ENCODE measurements at regions not wholly inside any gene's neighbourhood (a gene's known extent, or its start where the extent isn't known, plus 50 kb on each side); places are given as distances from the start of the nearest gene placed in this dataset.
A peak's percentile ranks its signal among the peaks of the same experiment; 100 is the strongest.

GRCh38 chr1:54489627-54490250 is 58.3 kb upstream of the ACOT11 start:
- TF ChIP-seq CTCF (IDR thresholded peaks at IDR 0.05; ENCODE audit: unreplicated experiment) = no peak
- no peak for DNase-seq (ENCODE audit: unreplicated experiment)
- Mint-ChIP-seq H3K27ac (ENCODE audit: low read depth, unreplicated experiment) (peak overlapping the region; percentile 93), H3K36me3 (ENCODE audit: insufficient read depth, unreplicated experiment) (no peaks in the 10 kb centered on the region), H3K4me1 (ENCODE audit: insufficient read depth, unreplicated experiment) (peaks cover 5% of the 10 kb centered on the region), H3K9me3 (ENCODE audit: unreplicated experiment) (no peaks in the 10 kb centered on the region), H3K27me3 (ENCODE audit: insufficient read depth, unreplicated experiment) (no peaks in the 10 kb centered on the region), H3K4me3 (ENCODE audit: unreplicated experiment) (peak overlapping the region; percentile 77)
- ChIA-PET POLR2A (interaction anchor here (0.7 to 4.3 kb wide), 13 partner anchors 10 to 436 kb away, joined by 3 to 123 read pairs (median 4); partner anchors contain the start of genes CYB5RL, MRPL37, SSBP3 and TCEANC2), CTCF (interaction anchor here (0.6 to 2.2 kb wide), 41 partner anchors 9 to 629 kb away, joined by 3 to 18 read pairs (median 3); partner anchors contain the start of genes CYB5RL, MRPL37, SSBP3 and TMEM59)
- intact Hi-C loops (cut with micrococcal nuclease) = loop anchor here (1.0 to 10.0 kb wide), 6 partner anchors 178 to 419 kb away; partner anchors contain the start of genes CYB5RL and MRPL37
- BruUV-seq (replicated peaks) = no TSS peak

GRCh38 chr1:54488779-54489626 is 59.0 kb upstream of the ACOT11 start:
- Mint-ChIP-seq H3K4me1 (ENCODE audit: insufficient read depth, unreplicated experiment) (peaks cover 5% of the 10 kb centered on the region), H3K36me3 (ENCODE audit: insufficient read depth, unreplicated experiment) (no peaks in the 10 kb centered on the region), H3K4me3 (ENCODE audit: unreplicated experiment) (peak overlapping the region; percentile 77), H3K27ac (ENCODE audit: low read depth, unreplicated experiment) (peak overlapping the region; percentile 93), H3K27me3 (ENCODE audit: insufficient read depth, unreplicated experiment) (no peaks in the 10 kb centered on the region), H3K9me3 (ENCODE audit: unreplicated experiment) (no peaks in the 10 kb centered on the region)
- DNase-seq (ENCODE audit: unreplicated experiment) = peak; percentile 74
- intact Hi-C loops (cut with micrococcal nuclease) = loop anchor here (1.0 to 10.0 kb wide), 7 partner anchors 82 to 419 kb away; partner anchors contain the start of genes CYB5RL and MRPL37
- peak; percentile 86 for TF ChIP-seq CTCF (IDR thresholded peaks at IDR 0.05; ENCODE audit: unreplicated experiment)
- ChIA-PET POLR2A (interaction anchor here (0.7 to 4.3 kb wide), 13 partner anchors 10 to 436 kb away, joined by 3 to 123 read pairs (median 4); partner anchors contain the start of genes CYB5RL, MRPL37, SSBP3 and TCEANC2), CTCF (interaction anchor here (0.5 to 2.2 kb wide), 36 partner anchors 9 to 629 kb away, joined by 3 to 18 read pairs (median 3); partner anchors contain the start of genes CYB5RL, MRPL37, SSBP3 and TMEM59)
- BruUV-seq (replicated peaks) = no TSS peak

DNA sequence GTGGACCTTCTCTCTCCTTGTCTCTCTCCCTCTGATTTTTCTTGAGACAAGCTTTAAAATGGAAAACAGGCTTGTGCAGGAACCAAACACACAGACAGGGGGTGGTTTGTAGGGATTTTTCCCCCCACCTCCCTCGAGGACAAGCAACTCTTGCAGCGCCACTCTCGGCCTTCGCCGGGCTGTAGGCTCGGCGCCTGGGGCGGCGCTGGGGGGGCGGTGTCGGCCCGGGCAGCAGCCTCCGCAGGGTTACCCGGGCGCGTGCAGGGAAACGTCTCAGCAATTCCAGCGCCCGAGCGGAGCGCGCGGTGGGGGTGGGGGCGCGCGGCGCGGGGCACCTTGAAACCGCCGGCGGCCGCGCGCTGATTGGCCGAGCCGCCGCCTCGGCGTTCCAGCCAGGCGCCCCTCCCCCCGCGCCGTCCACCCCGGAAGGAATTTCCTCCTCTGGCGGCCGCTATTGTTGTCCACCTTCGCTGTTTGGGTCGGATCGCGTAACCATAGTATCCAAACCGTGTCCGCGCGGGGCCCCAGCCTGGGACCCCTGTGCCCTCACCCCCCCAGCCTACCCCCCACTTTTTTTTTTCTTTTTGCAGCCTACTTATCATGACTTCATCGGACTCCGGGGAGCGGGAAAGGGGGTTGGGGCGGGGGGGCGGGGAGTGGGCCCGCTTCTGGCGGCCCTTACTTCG is 59.8 kb upstream of the ACOT11 start:
- peak overlapping the region; percentile 77 for H3K4me3 Mint-ChIP-seq (ENCODE audit: unreplicated experiment)
- ChIA-PET CTCF (interaction anchor here (0.5 to 2.2 kb wide), 12 partner anchors 11 to 436 kb away, joined by 3 to 18 read pairs (median 4); partner anchors contain the start of genes TMEM59 and TTC22), POLR2A (interaction anchor here (0.6 to 4.3 kb wide), 10 partner anchors 11 to 543 kb away, joined by 3 to 123 read pairs (median 4); partner anchors contain the start of genes CYB5RL, IFT25, LRRC42 and MRPL37)
- H3K4me1 Mint-ChIP-seq (ENCODE audit: insufficient read depth, unreplicated experiment) = peaks cover 5% of the 10 kb centered on the region
- peak; percentile 88 for DNase-seq (ENCODE audit: unreplicated experiment)
- H3K36me3 Mint-ChIP-seq (ENCODE audit: insufficient read depth, unreplicated experiment) = no peaks in the 10 kb centered on the region
- H3K9me3 Mint-ChIP-seq (ENCODE audit: unreplicated experiment) = no peaks in the 10 kb centered on the region
- H3K27me3 Mint-ChIP-seq (ENCODE audit: insufficient read depth, unreplicated experiment) = no peaks in the 10 kb centered on the region
- no TSS peak for BruUV-seq (replicated peaks)
- TF ChIP-seq CTCF (IDR thresholded peaks at IDR 0.05; ENCODE audit: unreplicated experiment) = no peak
- peak overlapping the region; percentile 93 for H3K27ac Mint-ChIP-seq (ENCODE audit: low read depth, unreplicated experiment)
- intact Hi-C loops (cut with micrococcal nuclease) = loop anchor here (1.0 to 10.0 kb wide), 4 partner anchors 81 to 367 kb away; partner anchors contain the start of genes CYB5RL and MRPL37

Data from MCF 10A (cell line).